HTR-8/SVneo (cell line): ENCODE measurements at regions not wholly inside any gene's neighbourhood (a gene's known extent, or its start where the extent isn't known, plus 50 kb on each side); places are given as distances from the start of the nearest gene placed in this dataset.
"Not testable (repeated sequence)": the region's sequence is repeated elsewhere in the genome, so short reads cannot be mapped to it uniquely, and the experiment has no call there.

Source experiments
- DNase-seq: peaks from one replicate; pipeline ENCODE4 v3.0.0; 2011; ENCODE audit warnings: low spot score, mixed read lengths; ENCODE audit not compliant: insufficient read length
- FAIRE-seq: peaks from 2 replicates; lab custom pipeline; 2011; peaks lifted over from hg19 to GRCh38; lab: Jason Lieb, UNC

GRCh38 chr2:236988690-236989624, 96.7 kb upstream of the COPS8 start:
- no peak for DNase-seq
- FAIRE-seq, result no peak

- DNase-seq (no peak), FAIRE-seq (no peak)
Observed at GRCh38 chr2:236990552-236990951, 95.1 kb upstream of the COPS8 start.

GRCh38 chr2:236991874-236992273, 93.8 kb upstream of the COPS8 start:
- DNase-seq (no peak), FAIRE-seq (no peak)

GRCh38 chr2:236993286-236993685, 92.4 kb upstream of the COPS8 start:
- DNase-seq (no peak), FAIRE-seq (no peak)

- no peak for FAIRE-seq
- no peak for DNase-seq
Observed at GRCh38 chr2:236994361-236994760, 91.3 kb upstream of the COPS8 start.

GRCh38 chr2:236997069-236997715, 88.5 kb upstream of the COPS8 start:
- DNase-seq, result no peak

GRCh38 chr2:236998236-236998635, 87.5 kb upstream of the COPS8 start:
- DNase-seq, result no peak
- FAIRE-seq, result no peak

More at GRCh38 chr2:236997069-236997715, 88.5 kb upstream of the COPS8 start:
- FAIRE-seq, result no peak

GRCh38 chr2:236998758-236999157, 86.9 kb upstream of the COPS8 start:
- FAIRE-seq (no peak), DNase-seq (no peak)

- no peak for FAIRE-seq
- DNase-seq, result no peak
Observed at GRCh38 chr2:237000481-237000880, 85.2 kb upstream of the COPS8 start.

- not testable (repeated sequence) for DNase-seq, FAIRE-seq
Observed at GRCh38 chr2:237005341-237005740, 80.3 kb upstream of the COPS8 start.

- DNase-seq (no peak), FAIRE-seq (no peak)
Observed at GRCh38 chr2:237011206-237011795, 74.4 kb upstream of the COPS8 start.

GRCh38 chr2:237012004-237012403, 73.7 kb upstream of the COPS8 start:
- FAIRE-seq (no peak), DNase-seq (no peak)

GRCh38 chr2:237012577-237013267, 73.0 kb upstream of the COPS8 start:
- DNase-seq, result no peak
- FAIRE-seq, result no peak

- FAIRE-seq, result no peak
Observed at GRCh38 chr2:237016121-237016915, 69.4 kb upstream of the COPS8 start.

GRCh38 chr2:237020090-237020489, 65.6 kb upstream of the COPS8 start:
- FAIRE-seq (no peak), DNase-seq (no peak)

More at GRCh38 chr2:237016121-237016915, 69.4 kb upstream of the COPS8 start:
- no peak for DNase-seq

- DNase-seq (no peak), FAIRE-seq (no peak)
Observed at GRCh38 chr2:237022533-237022932, 63.2 kb upstream of the COPS8 start.

GRCh38 chr2:237024255-237024654, 61.4 kb upstream of the COPS8 start:
- no peak for FAIRE-seq

GRCh38 chr2:237025090-237025865, 60.4 kb upstream of the COPS8 start:
- FAIRE-seq (peak; percentile 83), DNase-seq (peak; percentile 75)

More at GRCh38 chr2:237024255-237024654, 61.4 kb upstream of the COPS8 start:
- DNase-seq, result no peak
